ENCODE measurements at regions not wholly inside any gene's neighbourhood (a gene's known extent, or its start where the extent isn't known, plus 50 kb on each side); places are given as distances from the start of the nearest gene placed in this dataset.

DNA sequence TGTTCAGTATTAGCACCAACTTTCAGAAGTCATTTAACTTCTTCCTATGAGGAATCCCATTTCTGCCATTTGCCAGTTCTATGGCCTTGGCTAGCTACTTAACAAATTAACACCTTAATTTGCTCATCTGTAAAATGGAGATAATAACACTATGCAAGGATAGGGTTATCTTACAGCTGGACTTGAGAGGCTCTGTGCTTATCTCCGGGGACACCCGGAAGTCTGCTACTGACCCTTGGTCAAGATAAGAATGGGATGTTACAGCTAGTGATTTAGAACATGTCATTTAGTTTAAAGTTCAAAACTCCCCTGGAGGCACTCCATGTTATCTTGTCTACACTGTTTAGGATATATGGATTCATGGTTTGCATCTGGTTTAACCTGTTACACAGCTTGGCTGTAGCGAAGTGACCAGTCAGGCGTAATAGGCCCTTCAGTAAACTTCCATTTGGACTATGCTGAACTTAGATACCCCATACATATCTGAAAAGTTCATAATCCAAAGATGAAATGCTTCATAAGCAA lies 156.0 kb upstream of the CD96 start:
- no peak for TF ChIP-seq GATA3 (IDR thresholded peaks at IDR 0.05; ENCODE audit: low read depth, low read length)
- TF ChIP-seq GATA2 (IDR thresholded peaks at IDR 0.05; ENCODE audit: low read depth, low read length) = no peak; the same call in 1 of the 2 replicates

Data from SH-SY5Y (cell line).